Right ventricle myocardium inferior (tissue), 1 donor: ENCODE measurements at regions not wholly inside any gene's neighbourhood (a gene's known extent, or its start where the extent isn't known, plus 50 kb on each side); places are given as distances from the start of the nearest gene placed in this dataset.
A peak's percentile ranks its signal among the peaks of the same experiment; 100 is the strongest.
"Not testable (repeated sequence)": the region's sequence is repeated elsewhere in the genome, so short reads cannot be mapped to it uniquely, and the experiment has no call there.

Experiments used
- ATAC-seq: fragments of 200-7000 bp; cut with Tn5 transposase; one replicate; pipeline ENCODE4 v1.9.1; 2020; ENCODE audit warnings: mild to moderate bottlenecking, moderate library complexity
- DNase-seq: peaks from one replicate; pipeline ENCODE4 v3.0.0; 2021; ENCODE audit errors: missing footprints
- intact Hi-C: fragments of 100-400 bp; cut with DNase I; formaldehyde crosslinking; loops from one replicate; pipeline ENCODE4 v1.11.0; 2022
- donor health status: DM: no; HTN: yes; CAD: no; lungs with severe emphysema.

- no peak for DNase-seq
- peak; percentile 41 for ATAC-seq
- intact Hi-C loops, result no loop called here
Measured at GRCh38 chr6:128631031-128631430, 110.6 kb upstream of the PTPRK start.

- ATAC-seq (no peak), DNase-seq (no peak)
- intact Hi-C loops, result no loop called here
Measured at GRCh38 chr6:128630213-128630612, 109.8 kb upstream of the PTPRK start.

- DNase-seq (no peak), ATAC-seq (no peak)
- intact Hi-C loops, result no loop called here
Measured at GRCh38 chr6:128617285-128617684, 96.9 kb upstream of the PTPRK start.

- DNase-seq, result no peak
- no peak for ATAC-seq
- intact Hi-C loops, result no loop called here
Measured at GRCh38 chr6:128616342-128616741, 95.9 kb upstream of the PTPRK start.

- intact Hi-C loops, result no loop called here
- no peak for ATAC-seq
Measured at GRCh38 chr6:128606611-128607010, 86.2 kb upstream of the PTPRK start.

GRCh38 chr6:128605961-128606360 is 85.6 kb upstream of the PTPRK start:
- ATAC-seq (no peak), DNase-seq (no peak)
- intact Hi-C loops, result no loop called here

More at GRCh38 chr6:128606611-128607010, 86.2 kb upstream of the PTPRK start:
- no peak for DNase-seq

GRCh38 chr6:128601060-128601459 is 80.7 kb upstream of the PTPRK start:
- ATAC-seq (peak; percentile 88), DNase-seq (no peak)
- intact Hi-C loops, result no loop called here

GRCh38 chr6:128600397-128600951 is 80.1 kb upstream of the PTPRK start:
- intact Hi-C loops, result no loop called here
- no peak for DNase-seq
- no peak for ATAC-seq

- intact Hi-C loops, result no loop called here
- DNase-seq (no peak), ATAC-seq (no peak)
Measured at GRCh38 chr6:128599036-128599435, 78.6 kb upstream of the PTPRK start.

- no peak for DNase-seq
- intact Hi-C loops, result no loop called here
- no peak for ATAC-seq
Measured at GRCh38 chr6:128598571-128598970, 78.2 kb upstream of the PTPRK start.

GRCh38 chr6:128597956-128598355 is 77.6 kb upstream of the PTPRK start:
- no peak for DNase-seq
- intact Hi-C loops, result no loop called here
- ATAC-seq, result no peak

- intact Hi-C loops, result no loop called here
Measured at GRCh38 chr6:128597004-128597403, 76.6 kb upstream of the PTPRK start.

GRCh38 chr6:128595544-128595943 is 75.1 kb upstream of the PTPRK start:
- intact Hi-C loops, result no loop called here
- DNase-seq (no peak), ATAC-seq (no peak)

More at GRCh38 chr6:128597004-128597403, 76.6 kb upstream of the PTPRK start:
- no peak for ATAC-seq
- no peak for DNase-seq

GRCh38 chr6:128586095-128586494 is 65.7 kb upstream of the PTPRK start:
- no peak for ATAC-seq

GRCh38 chr6:128580224-128581110 is 60.1 kb upstream of the PTPRK start:
- intact Hi-C loops, result no loop called here
- DNase-seq (peak; percentile 73), ATAC-seq (peak; percentile 60)

More at GRCh38 chr6:128586095-128586494, 65.7 kb upstream of the PTPRK start:
- no peak for DNase-seq
- intact Hi-C loops, result no loop called here

- intact Hi-C loops, DNase-seq, ATAC-seq: not testable (repeated sequence)
Measured at GRCh38 chr6:128575254-128575653, 54.9 kb upstream of the PTPRK start.

- no peak for ATAC-seq
- intact Hi-C loops, result no loop called here
Measured at GRCh38 chr6:128574402-128574801, 54.0 kb upstream of the PTPRK start.

GRCh38 chr6:128573036-128573435 is 52.6 kb upstream of the PTPRK start:
- intact Hi-C loops, result no loop called here
- DNase-seq, result no peak
- ATAC-seq, result no peak

More at GRCh38 chr6:128574402-128574801, 54.0 kb upstream of the PTPRK start:
- no peak for DNase-seq

GRCh38 chr6:128572294-128572693 is 51.9 kb upstream of the PTPRK start:
- DNase-seq (no peak), ATAC-seq (no peak)
- intact Hi-C loops, result no loop called here

GRCh38 chr6:128570680-128571063 is 50.3 kb upstream of the PTPRK start:
- no peak for ATAC-seq

More at GRCh38 chr6:128570680-128571063, 50.3 kb upstream of the PTPRK start:
- intact Hi-C loops, result no loop called here
- no peak for DNase-seq
